Endothelial cell of umbilical vein (primary cell): ENCODE measurements at regions not wholly inside any gene's neighbourhood (a gene's known extent, or its start where the extent isn't known, plus 50 kb on each side); places are given as distances from the start of the nearest gene placed in this dataset.

Experiments
- CTCF ChIP-seq, 2 donors: IDR thresholded peaks; 1 replicate in 1 of 2; 2 replicates in 1 of 2; pipeline ENCODE4 v1.5.1; 2011; ENCODE audit warnings: low read length in 2 of 2, mild to moderate bottlenecking in 2 of 2, moderate library complexity in 2 of 2, control low read depth in 1 of 2, inconsistent platforms in 1 of 2, low read depth in 1 of 2; ENCODE audit not compliant: insufficient read depth in 1 of 2; ENCODE audit errors: extremely low read depth in 1 of 2
- EZH2 ChIP-seq: IDR thresholded peaks from 2 replicates; pipeline ENCODE4 v1.6.1; 2012; ENCODE audit warnings: borderline replicate concordance, low read depth, mild to moderate bottlenecking, moderate library complexity, low read length, inconsistent platforms; ENCODE audit not compliant: severe bottlenecking
- JUN ChIP-seq: IDR thresholded peaks from 2 replicates; pipeline ENCODE4 v1.6.1; 2011; ENCODE audit warnings: borderline replicate concordance, low read depth; ENCODE audit not compliant: insufficient read length, insufficient read depth
- MAX ChIP-seq: IDR thresholded peaks from 2 replicates; pipeline ENCODE4 v1.6.1; 2011; ENCODE audit not compliant: insufficient read depth, insufficient read length

DNA sequence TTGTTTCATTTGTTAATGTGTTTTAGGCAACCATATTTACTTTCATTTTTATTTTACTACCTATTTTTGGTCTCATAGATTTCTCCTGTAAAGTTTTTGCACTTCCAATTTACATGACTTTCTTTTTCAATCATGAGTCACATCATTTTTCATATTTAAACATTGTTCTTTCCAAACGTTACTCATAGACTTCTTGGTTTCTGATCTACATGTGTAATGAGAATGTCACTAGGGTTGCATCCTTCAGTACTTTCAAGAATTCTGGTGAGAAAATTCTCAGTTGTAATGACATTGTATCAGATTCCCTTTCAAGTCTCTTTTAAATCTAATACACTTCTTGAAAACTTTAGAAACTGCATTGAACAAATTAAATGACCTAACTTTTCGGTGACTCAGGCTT, 991.7 kb downstream of the EFNB2 start:
- TF ChIP-seq JUN (no peak), EZH2 (no peak), MAX (no peak), CTCF (IDR thresholded peaks at IDR 0.05; ENCODE audit: extremely low read depth in 1 of 2, insufficient read depth in 1 of 2, low read depth in 1 of 2, low read length in 2 of 2) (no peak)
